Breast epithelium (tissue), 3 donors: ENCODE measurements at regions not wholly inside any gene's neighbourhood (a gene's known extent, or its start where the extent isn't known, plus 50 kb on each side); places are given as distances from the start of the nearest gene placed in this dataset.

Source experiments
- CTCF ChIP-seq, 3 donors: fragments of 450-650 bp; IDR thresholded peaks; one replicate each; pipeline ENCODE4 v1.5.1; 2016 to 2017; ENCODE audit warnings: antibody characterized with exemption in 3 of 3, mild to moderate bottlenecking in 3 of 3, moderate library complexity in 3 of 3
- POLR2AphosphoS5 ChIP-seq, 3 donors: sonication (generic); formaldehyde crosslinking; IDR thresholded peaks; one replicate each; pipeline ENCODE4 v1.6.1; 2017; ENCODE audit warnings: antibody characterized with exemption in 3 of 3

DNA sequence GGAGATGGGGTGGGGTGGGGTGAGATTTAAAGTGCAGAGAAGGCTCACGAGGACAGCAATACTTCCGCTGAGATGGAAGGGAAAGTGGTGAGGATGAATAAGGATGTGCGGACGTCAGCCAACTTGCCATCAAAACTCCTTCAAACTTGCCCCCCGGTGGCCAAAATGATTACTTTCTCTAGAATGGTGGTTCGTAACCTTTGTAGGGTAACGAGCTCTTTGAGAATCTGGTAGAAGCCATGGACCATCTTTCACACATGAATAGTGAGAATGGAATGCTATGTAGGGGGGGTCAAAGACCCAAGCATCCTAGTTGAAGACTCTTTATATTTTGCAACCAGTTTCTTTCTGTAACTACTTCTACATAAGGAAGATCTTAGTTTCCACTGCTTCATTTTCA is 245.9 kb upstream of the DDHD1 start:
- TF ChIP-seq POLR2AphosphoS5 (IDR thresholded peaks at IDR 0.05) (no peak), CTCF (IDR thresholded peaks at IDR 0.05) (no peak)
